ENCODE measurements at regions not wholly inside any gene's neighbourhood (a gene's known extent, or its start where the extent isn't known, plus 50 kb on each side); places are given as distances from the start of the nearest gene placed in this dataset.

DNA sequence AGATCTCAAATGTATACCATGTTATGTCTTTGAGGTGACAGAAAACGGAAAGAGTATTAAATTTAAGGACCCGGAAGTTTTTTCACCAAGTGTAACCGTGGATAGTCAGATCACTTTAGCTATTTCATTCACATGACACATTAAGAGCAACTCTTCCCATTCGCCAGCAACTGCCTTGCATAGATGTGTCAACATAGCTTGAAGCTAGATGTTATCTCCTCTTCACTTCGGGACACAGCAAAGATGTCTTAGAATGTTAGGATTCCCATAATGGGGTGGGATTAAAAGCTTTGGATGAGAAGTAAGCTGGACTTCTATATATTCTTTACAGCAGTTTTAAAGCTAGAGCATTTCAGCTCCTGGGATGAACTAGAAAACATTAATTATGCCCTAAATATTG lies 1135.9 kb upstream of the PCDH20 start (continued):
- TF ChIP-seq, protein P1, sequence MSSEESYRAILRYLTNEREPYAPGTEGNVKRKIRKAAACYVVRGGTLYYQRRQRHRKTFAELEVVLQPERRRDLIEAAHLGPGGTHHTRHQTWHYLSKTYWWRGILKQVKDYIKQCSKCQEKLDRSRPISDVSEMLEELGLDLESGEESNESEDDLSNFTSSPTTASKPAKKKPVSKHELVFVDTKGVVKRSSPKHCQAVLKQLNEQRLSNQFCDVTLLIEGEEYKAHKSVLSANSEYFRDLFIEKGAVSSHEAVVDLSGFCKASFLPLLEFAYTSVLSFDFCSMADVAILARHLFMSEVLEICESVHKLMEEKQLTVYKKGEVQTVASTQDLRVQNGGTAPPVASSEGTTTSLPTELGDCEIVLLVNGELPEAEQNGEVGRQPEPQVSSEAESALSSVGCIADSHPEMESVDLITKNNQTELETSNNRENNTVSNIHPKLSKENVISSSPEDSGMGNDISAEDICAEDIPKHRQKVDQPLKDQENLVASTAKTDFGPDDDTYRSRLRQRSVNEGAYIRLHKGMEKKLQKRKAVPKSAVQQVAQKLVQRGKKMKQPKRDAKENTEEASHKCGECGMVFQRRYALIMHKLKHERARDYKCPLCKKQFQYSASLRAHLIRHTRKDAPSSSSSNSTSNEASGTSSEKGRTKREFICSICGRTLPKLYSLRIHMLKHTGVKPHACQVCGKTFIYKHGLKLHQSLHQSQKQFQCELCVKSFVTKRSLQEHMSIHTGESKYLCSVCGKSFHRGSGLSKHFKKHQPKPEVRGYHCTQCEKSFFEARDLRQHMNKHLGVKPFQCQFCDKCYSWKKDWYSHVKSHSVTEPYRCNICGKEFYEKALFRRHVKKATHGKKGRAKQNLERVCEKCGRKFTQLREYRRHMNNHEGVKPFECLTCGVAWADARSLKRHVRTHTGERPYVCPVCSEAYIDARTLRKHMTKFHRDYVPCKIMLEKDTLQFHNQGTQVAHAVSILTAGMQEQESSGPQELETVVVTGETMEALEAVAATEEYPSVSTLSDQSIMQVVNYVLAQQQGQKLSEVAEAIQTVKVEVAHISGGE (CRISPR knock-in tag; IDR thresholded peaks at IDR 0.05), result no peak
- TF ChIP-seq, protein P2, sequence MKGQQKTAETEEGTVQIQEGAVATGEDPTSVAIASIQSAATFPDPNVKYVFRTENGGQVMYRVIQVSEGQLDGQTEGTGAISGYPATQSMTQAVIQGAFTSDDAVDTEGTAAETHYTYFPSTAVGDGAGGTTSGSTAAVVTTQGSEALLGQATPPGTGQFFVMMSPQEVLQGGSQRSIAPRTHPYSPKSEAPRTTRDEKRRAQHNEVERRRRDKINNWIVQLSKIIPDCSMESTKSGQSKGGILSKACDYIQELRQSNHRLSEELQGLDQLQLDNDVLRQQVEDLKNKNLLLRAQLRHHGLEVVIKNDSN (IDR thresholded peaks at IDR 0.05; ENCODE audit: borderline replicate concordance, extremely low read length, insufficient read depth, low read depth, low read length), result no peak
- TF ChIP-seq, protein P3, sequence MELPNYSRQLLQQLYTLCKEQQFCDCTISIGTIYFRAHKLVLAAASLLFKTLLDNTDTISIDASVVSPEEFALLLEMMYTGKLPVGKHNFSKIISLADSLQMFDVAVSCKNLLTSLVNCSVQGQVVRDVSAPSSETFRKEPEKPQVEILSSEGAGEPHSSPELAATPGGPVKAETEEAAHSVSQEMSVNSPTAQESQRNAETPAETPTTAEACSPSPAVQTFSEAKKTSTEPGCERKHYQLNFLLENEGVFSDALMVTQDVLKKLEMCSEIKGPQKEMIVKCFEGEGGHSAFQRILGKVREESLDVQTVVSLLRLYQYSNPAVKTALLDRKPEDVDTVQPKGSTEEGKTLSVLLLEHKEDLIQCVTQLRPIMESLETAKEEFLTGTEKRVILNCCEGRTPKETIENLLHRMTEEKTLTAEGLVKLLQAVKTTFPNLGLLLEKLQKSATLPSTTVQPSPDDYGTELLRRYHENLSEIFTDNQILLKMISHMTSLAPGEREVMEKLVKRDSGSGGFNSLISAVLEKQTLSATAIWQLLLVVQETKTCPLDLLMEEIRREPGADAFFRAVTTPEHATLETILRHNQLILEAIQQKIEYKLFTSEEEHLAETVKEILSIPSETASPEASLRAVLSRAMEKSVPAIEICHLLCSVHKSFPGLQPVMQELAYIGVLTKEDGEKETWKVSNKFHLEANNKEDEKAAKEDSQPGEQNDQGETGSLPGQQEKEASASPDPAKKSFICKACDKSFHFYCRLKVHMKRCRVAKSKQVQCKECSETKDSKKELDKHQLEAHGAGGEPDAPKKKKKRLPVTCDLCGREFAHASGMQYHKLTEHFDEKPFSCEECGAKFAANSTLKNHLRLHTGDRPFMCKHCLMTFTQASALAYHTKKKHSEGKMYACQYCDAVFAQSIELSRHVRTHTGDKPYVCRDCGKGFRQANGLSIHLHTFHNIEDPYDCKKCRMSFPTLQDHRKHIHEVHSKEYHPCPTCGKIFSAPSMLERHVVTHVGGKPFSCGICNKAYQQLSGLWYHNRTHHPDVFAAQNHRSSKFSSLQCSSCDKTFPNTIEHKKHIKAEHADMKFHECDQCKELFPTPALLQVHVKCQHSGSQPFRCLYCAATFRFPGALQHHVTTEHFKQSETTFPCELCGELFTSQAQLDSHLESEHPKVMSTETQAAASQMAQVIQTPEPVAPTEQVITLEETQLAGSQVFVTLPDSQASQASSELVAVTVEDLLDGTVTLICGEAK (IDR thresholded peaks at IDR 0.05; ENCODE audit: borderline replicate concordance), result no peak
- TF ChIP-seq, protein P4, sequence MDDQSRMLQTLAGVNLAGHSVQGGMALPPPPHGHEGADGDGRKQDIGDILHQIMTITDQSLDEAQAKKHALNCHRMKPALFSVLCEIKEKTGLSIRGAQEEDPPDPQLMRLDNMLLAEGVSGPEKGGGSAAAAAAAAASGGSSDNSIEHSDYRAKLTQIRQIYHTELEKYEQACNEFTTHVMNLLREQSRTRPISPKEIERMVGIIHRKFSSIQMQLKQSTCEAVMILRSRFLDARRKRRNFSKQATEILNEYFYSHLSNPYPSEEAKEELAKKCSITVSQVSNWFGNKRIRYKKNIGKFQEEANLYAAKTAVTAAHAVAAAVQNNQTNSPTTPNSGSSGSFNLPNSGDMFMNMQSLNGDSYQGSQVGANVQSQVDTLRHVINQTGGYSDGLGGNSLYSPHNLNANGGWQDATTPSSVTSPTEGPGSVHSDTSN (IDR thresholded peaks at IDR 0.05; ENCODE audit: insufficient replicate concordance, low read depth, low read length), result no peak
- TF ChIP-seq, protein P5, sequence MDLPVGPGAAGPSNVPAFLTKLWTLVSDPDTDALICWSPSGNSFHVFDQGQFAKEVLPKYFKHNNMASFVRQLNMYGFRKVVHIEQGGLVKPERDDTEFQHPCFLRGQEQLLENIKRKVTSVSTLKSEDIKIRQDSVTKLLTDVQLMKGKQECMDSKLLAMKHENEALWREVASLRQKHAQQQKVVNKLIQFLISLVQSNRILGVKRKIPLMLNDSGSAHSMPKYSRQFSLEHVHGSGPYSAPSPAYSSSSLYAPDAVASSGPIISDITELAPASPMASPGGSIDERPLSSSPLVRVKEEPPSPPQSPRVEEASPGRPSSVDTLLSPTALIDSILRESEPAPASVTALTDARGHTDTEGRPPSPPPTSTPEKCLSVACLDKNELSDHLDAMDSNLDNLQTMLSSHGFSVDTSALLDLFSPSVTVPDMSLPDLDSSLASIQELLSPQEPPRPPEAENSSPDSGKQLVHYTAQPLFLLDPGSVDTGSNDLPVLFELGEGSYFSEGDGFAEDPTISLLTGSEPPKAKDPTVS (IDR thresholded peaks at IDR 0.05; ENCODE audit: low read depth, low read length), result no peak
- TF ChIP-seq NR2C2 (IDR thresholded peaks at IDR 0.05; ENCODE audit: borderline replicate concordance, control insufficient read depth, insufficient read length, low read depth), result no peak
- no peak for TF ChIP-seq RFX5 (IDR thresholded peaks at IDR 0.05; ENCODE audit: low read depth, low read length)
